HCT116 (cell line): ENCODE measurements at regions not wholly inside any gene's neighbourhood (a gene's known extent, or its start where the extent isn't known, plus 50 kb on each side); places are given as distances from the start of the nearest gene placed in this dataset.

Experiments
- ATAC-seq: fragments of 200-7000 bp; cut with Tn5 transposase; 2 replicates; pipeline ENCODE4 v1.9.1; 2020; ENCODE audit warnings: mild to moderate bottlenecking, moderate library complexity
- BruUV-seq: library from RNA; stranded (reverse); fragments of 400-500 nt; replicated peaks from 2 replicates; lab custom pipeline; 2021; lab: Mats Ljungman, UMichigan
- CTCF ChIA-PET: fragments of 300-600 bp; sonication (Branson Sonifier 250); formaldehyde crosslinking; loops from one replicate; lab custom pipeline; 2021; ENCODE audit warnings: antibody characterized with exemption; lab: Charles Lee
- POLR2A ChIA-PET: fragments of 300-600, 350-600 bp; sonication (Branson Sonifier 250); formaldehyde crosslinking; loops from one replicate; lab custom pipeline; 2021; ENCODE audit warnings: antibody characterized with exemption; lab: Charles Lee
- RAD21 ChIA-PET, 2 experiments: fragments of 300-600 bp; sonication (Branson Sonifier 250); formaldehyde crosslinking; loops; one replicate each; lab custom pipeline; 2023; ENCODE audit warnings: low total read pairs in 2 of 2; ENCODE audit not compliant: uncharacterized antibody in 2 of 2, unreplicated experiment in 2 of 2, low non-redundant PET in 1 of 2; lab: Charles Lee
- DNase-seq: peaks from one replicate; pipeline ENCODE4 v3.0.0-alpha.2; 2010; ENCODE audit warnings: low read depth, low spot score
- H2AFZ ChIP-seq: fragments of 200-600 bp; shearing (Covaris generic), sonication (generic); 2 replicates; pipeline ENCODE4 v1.6.1; 2017; ENCODE audit warnings: low read depth, mixed run types, mixed read lengths, antibody characterized with exemption, low read length; ENCODE audit not compliant: poor library complexity, severe bottlenecking
- H3K27ac ChIP-seq: 2 replicates; pipeline ENCODE4 v1.5.1; 2012; ENCODE audit warnings: low read depth, low read length
- H3K27me3 ChIP-seq: fragments of 200-600 bp; sonication (generic); 2 replicates; pipeline ENCODE4 v1.6.1; 2016; ENCODE audit warnings: mixed run types, low read length, mixed read lengths; ENCODE audit not compliant: insufficient read depth
- H3K36me3 ChIP-seq, 2 experiments: fragments of 200-500 bp in 1 of 2; fragments of 200-600 bp in 1 of 2; sonication (Bioruptor generic) in 1 of 2; sonication (generic) in 1 of 2; 2 replicates each; pipeline versions ENCODE4 v1.5.1 to v1.6.1; 2014 to 2016; ENCODE audit warnings: low read length in 2 of 2, inconsistent platforms in 1 of 2, mixed read lengths in 1 of 2, mixed run types in 1 of 2; ENCODE audit not compliant: insufficient read depth in 2 of 2, control insufficient read depth in 1 of 2
- H3K4me1 ChIP-seq, 2 experiments: fragments of 200-600 bp in 1 of 2; sonication (generic) in 1 of 2; 2 replicates each; pipeline versions ENCODE4 v1.5.1 to v1.6.1; 2012 to 2017; ENCODE audit warnings: low read length in 2 of 2, inconsistent platforms in 1 of 2, mild to moderate bottlenecking in 1 of 2, mixed read lengths in 1 of 2, mixed run types in 1 of 2, moderate library complexity in 1 of 2; ENCODE audit not compliant: insufficient read depth in 2 of 2, control insufficient read depth in 1 of 2
- H3K4me2 ChIP-seq: fragments of 200-600 bp; sonication (generic); 2 replicates; pipeline ENCODE4 v1.6.1; 2017; ENCODE audit warnings: mixed run types, low read length, mixed read lengths
- H3K4me3 ChIP-seq, 2 experiments: fragments of 200-600 bp in 1 of 2; sonication (generic) in 1 of 2; replicated peaks in 1 of 2; 2 replicates each; pipeline ENCODE4 v1.5.1; 2011 to 2016; ENCODE audit warnings: low read length in 2 of 2, control low read depth in 1 of 2, low read depth in 1 of 2, mild to moderate bottlenecking in 1 of 2, mixed read lengths in 1 of 2, mixed run types in 1 of 2
- H3K79me2 ChIP-seq: fragments of 200-600 bp; sonication (generic); 2 replicates; pipeline ENCODE4 v1.6.1; 2017; ENCODE audit warnings: mild to moderate bottlenecking, mixed run types, low read length, moderate library complexity, mixed read lengths; ENCODE audit not compliant: insufficient read depth
- H3K9ac ChIP-seq: fragments of 200-600 bp; sonication (generic); 2 replicates; pipeline ENCODE4 v1.6.1; 2016; ENCODE audit warnings: low read length, mixed read lengths
- H3K9me2 ChIP-seq: fragments of 200-600 bp; sonication (generic), shearing (Covaris generic); 2 replicates; pipeline ENCODE4 v1.6.1; 2017; ENCODE audit warnings: mixed run types, mild to moderate bottlenecking, moderate library complexity; ENCODE audit not compliant: insufficient read depth
- H3K9me3 ChIP-seq, 2 experiments: fragments of 200-500 bp in 1 of 2; fragments of 200-600 bp in 1 of 2; sonication (Bioruptor generic) in 1 of 2; sonication (generic) in 1 of 2; 2 replicates each; pipeline ENCODE4 v1.6.1; 2014 to 2017; ENCODE audit warnings: low read length in 2 of 2, mixed read lengths in 2 of 2, inconsistent platforms in 1 of 2, low read depth in 1 of 2, mild to moderate bottlenecking in 1 of 2, mixed run types in 1 of 2, moderate library complexity in 1 of 2; ENCODE audit not compliant: control insufficient read depth in 1 of 2, insufficient read depth in 1 of 2
- H4K20me1 ChIP-seq: fragments of 200-600 bp; sonication (generic), shearing (Covaris generic); 2 replicates; pipeline ENCODE4 v1.6.1; 2017; ENCODE audit warnings: mixed run types, mild to moderate bottlenecking, moderate library complexity; ENCODE audit not compliant: insufficient read depth
- ELF1 ChIP-seq: IDR thresholded peaks from 2 replicates; pipeline ENCODE4 v1.6.1; 2012; ENCODE audit warnings: low read depth, borderline replicate concordance
- FOSL1 ChIP-seq: IDR thresholded peaks from 2 replicates; pipeline ENCODE4 v1.6.1; 2012; ENCODE audit warnings: low read depth
- JUND ChIP-seq: IDR thresholded peaks from 2 replicates; pipeline ENCODE4 v1.6.1; 2012
- POLR2A ChIP-seq: IDR thresholded peaks from 2 replicates; pipeline ENCODE4 v1.7.0; 2011; ENCODE audit warnings: borderline replicate concordance; ENCODE audit not compliant: insufficient read depth, insufficient read length; ENCODE audit errors: extremely low read depth
- POLR2AphosphoS5 ChIP-seq: IDR thresholded peaks from 2 replicates; pipeline ENCODE4 v1.6.1; 2011; ENCODE audit warnings: mild to moderate bottlenecking, low read depth, low read length, moderate library complexity
- RAD21 ChIP-seq: IDR thresholded peaks from 2 replicates; pipeline ENCODE4 v1.6.1; 2012; ENCODE audit warnings: low read depth, mild to moderate bottlenecking
- SP1 ChIP-seq: IDR thresholded peaks from 2 replicates; pipeline ENCODE4 v1.6.1; 2012; ENCODE audit warnings: low read depth
- SRF ChIP-seq: IDR thresholded peaks from 2 replicates; pipeline ENCODE4 v1.6.1; 2012; ENCODE audit warnings: low read depth
- YY1 ChIP-seq: IDR thresholded peaks from 2 replicates; pipeline ENCODE4 v1.6.1; 2011; ENCODE audit warnings: low read length, low read depth, moderate library complexity, mild to moderate bottlenecking; ENCODE audit not compliant: insufficient replicate concordance; ENCODE audit errors: extremely low read depth
- ZFX ChIP-seq: fragments of 450-650 bp; IDR thresholded peaks from 2 replicates; pipeline ENCODE4 v1.6.1; 2017
- ZNF274 ChIP-seq: fragments of 200-500 bp; sonication (Bioruptor generic); IDR thresholded peaks from 2 replicates; pipeline ENCODE4 v1.6.1; 2014; ENCODE audit warnings: mild to moderate bottlenecking, low read depth, low read length, inconsistent platforms
- intact Hi-C: fragments of 100-400 bp; cut with micrococcal nuclease; formaldehyde crosslinking; loops from 2 replicates; pipeline ENCODE4 v1.10.0; 2022
- TF ChIP-seq, protein P1 (sequence below), 3 experiments: fragments of 200-600 bp in 1 of 3; sonication (generic) in 1 of 3; IDR thresholded peaks in 2 of 3; conservative IDR thresholded peaks in 1 of 3; 2 replicates each; pipeline ENCODE4 v1.5.1; 2012 to 2017; ENCODE audit warnings: low read depth in 2 of 3, low read length in 2 of 3, antibody characterized with exemption in 1 of 3, borderline replicate concordance in 1 of 3, control low read depth in 1 of 3, mild to moderate bottlenecking in 1 of 3, mixed read lengths in 1 of 3, mixed run types in 1 of 3, moderate library complexity in 1 of 3; ENCODE audit not compliant: insufficient read depth in 1 of 3
- TF ChIP-seq, protein P2 (sequence below): IDR thresholded peaks from 2 replicates; pipeline ENCODE4 v1.6.1; 2011; ENCODE audit warnings: mild to moderate bottlenecking, low read length, moderate library complexity; ENCODE audit not compliant: insufficient replicate concordance; ENCODE audit errors: extremely low read depth
- TF ChIP-seq, protein P3 (sequence below): IDR thresholded peaks from 2 replicates; pipeline ENCODE4 v1.6.1; 2012
- TF ChIP-seq, protein P4 (sequence below): IDR thresholded peaks from 2 replicates; pipeline ENCODE4 v1.6.1; 2012
- TF ChIP-seq, protein P5 (sequence below): IDR thresholded peaks from 2 replicates; pipeline ENCODE4 v1.6.1; 2012; ENCODE audit warnings: low read depth

DNA sequence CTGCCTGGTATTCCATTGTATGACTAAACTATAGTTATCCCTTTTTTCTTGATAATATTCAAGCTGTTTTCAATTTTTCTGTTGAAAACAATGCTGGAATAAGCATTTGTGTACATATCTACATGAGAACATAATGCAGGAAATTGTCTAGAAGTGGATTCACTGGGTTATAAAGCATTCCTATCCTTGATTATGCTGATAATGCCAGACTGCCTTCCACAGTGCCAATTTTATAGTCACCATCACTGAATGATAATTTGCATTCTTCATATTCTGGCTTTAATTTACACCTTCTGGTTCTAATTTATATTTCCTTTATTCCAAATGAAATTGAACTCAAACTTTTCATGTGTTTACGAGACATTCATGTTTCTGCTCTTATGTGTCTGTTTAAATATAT is 651.0 kb upstream of the PLXNA2 start:
- ATAC-seq = no peak
- POLR2A ChIA-PET = no interaction called here
- H3K9me3 ChIP-seq = no peaks in the 10 kb centered on the region
- no peaks in the 10 kb centered on the region; the same call in 1 of the 2 replicates for H4K20me1 ChIP-seq
- H3K9ac ChIP-seq = no peak overlapping the region
- H3K4me1 ChIP-seq = no peaks in the 10 kb centered on the region
- H3K4me2 ChIP-seq = no peak overlapping the region
- no peak overlapping the region for H3K27ac ChIP-seq
- intact Hi-C loops = no loop called here
- CTCF ChIA-PET = no interaction called here
- no peak overlapping the region for H3K4me3 ChIP-seq
- TF ChIP-seq RAD21 (no peak), JUND (no peak), SP1 (no peak), ZNF274 (no peak), YY1 (no peak), FOSL1 (no peak), ZFX (no peak), POLR2A (no peak), SRF (no peak), POLR2AphosphoS5 (no peak), ELF1 (no peak)
- TF ChIP-seq, protein P1, sequence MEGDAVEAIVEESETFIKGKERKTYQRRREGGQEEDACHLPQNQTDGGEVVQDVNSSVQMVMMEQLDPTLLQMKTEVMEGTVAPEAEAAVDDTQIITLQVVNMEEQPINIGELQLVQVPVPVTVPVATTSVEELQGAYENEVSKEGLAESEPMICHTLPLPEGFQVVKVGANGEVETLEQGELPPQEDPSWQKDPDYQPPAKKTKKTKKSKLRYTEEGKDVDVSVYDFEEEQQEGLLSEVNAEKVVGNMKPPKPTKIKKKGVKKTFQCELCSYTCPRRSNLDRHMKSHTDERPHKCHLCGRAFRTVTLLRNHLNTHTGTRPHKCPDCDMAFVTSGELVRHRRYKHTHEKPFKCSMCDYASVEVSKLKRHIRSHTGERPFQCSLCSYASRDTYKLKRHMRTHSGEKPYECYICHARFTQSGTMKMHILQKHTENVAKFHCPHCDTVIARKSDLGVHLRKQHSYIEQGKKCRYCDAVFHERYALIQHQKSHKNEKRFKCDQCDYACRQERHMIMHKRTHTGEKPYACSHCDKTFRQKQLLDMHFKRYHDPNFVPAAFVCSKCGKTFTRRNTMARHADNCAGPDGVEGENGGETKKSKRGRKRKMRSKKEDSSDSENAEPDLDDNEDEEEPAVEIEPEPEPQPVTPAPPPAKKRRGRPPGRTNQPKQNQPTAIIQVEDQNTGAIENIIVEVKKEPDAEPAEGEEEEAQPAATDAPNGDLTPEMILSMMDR (IDR thresholded peaks at IDR 0.05 in 2 of 3, conservative IDR thresholded peaks at IDR 0.05 in 1 of 3; ENCODE audit: borderline replicate concordance in 1 of 3, insufficient read depth in 1 of 3, low read depth in 2 of 3, low read length in 2 of 3) = no peak
- TF ChIP-seq, protein P2, sequence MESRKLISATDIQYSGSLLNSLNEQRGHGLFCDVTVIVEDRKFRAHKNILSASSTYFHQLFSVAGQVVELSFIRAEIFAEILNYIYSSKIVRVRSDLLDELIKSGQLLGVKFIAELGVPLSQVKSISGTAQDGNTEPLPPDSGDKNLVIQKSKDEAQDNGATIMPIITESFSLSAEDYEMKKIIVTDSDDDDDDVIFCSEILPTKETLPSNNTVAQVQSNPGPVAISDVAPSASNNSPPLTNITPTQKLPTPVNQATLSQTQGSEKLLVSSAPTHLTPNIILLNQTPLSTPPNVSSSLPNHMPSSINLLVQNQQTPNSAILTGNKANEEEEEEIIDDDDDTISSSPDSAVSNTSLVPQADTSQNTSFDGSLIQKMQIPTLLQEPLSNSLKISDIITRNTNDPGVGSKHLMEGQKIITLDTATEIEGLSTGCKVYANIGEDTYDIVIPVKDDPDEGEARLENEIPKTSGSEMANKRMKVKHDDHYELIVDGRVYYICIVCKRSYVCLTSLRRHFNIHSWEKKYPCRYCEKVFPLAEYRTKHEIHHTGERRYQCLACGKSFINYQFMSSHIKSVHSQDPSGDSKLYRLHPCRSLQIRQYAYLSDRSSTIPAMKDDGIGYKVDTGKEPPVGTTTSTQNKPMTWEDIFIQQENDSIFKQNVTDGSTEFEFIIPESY = no peak
- TF ChIP-seq, protein P3, sequence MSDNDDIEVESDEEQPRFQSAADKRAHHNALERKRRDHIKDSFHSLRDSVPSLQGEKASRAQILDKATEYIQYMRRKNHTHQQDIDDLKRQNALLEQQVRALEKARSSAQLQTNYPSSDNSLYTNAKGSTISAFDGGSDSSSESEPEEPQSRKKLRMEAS = no peak
- TF ChIP-seq, protein P4, sequence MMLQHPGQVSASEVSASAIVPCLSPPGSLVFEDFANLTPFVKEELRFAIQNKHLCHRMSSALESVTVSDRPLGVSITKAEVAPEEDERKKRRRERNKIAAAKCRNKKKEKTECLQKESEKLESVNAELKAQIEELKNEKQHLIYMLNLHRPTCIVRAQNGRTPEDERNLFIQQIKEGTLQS = no peak
- TF ChIP-seq, protein P5, sequence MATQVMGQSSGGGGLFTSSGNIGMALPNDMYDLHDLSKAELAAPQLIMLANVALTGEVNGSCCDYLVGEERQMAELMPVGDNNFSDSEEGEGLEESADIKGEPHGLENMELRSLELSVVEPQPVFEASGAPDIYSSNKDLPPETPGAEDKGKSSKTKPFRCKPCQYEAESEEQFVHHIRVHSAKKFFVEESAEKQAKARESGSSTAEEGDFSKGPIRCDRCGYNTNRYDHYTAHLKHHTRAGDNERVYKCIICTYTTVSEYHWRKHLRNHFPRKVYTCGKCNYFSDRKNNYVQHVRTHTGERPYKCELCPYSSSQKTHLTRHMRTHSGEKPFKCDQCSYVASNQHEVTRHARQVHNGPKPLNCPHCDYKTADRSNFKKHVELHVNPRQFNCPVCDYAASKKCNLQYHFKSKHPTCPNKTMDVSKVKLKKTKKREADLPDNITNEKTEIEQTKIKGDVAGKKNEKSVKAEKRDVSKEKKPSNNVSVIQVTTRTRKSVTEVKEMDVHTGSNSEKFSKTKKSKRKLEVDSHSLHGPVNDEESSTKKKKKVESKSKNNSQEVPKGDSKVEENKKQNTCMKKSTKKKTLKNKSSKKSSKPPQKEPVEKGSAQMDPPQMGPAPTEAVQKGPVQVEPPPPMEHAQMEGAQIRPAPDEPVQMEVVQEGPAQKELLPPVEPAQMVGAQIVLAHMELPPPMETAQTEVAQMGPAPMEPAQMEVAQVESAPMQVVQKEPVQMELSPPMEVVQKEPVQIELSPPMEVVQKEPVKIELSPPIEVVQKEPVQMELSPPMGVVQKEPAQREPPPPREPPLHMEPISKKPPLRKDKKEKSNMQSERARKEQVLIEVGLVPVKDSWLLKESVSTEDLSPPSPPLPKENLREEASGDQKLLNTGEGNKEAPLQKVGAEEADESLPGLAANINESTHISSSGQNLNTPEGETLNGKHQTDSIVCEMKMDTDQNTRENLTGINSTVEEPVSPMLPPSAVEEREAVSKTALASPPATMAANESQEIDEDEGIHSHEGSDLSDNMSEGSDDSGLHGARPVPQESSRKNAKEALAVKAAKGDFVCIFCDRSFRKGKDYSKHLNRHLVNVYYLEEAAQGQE = no peak
- TF ChIP-seq, all 23 proteins: peak for 0
- no peaks in the 10 kb centered on the region for H3K9me2 ChIP-seq
- H2AFZ ChIP-seq = no peak overlapping the region
- H3K36me3 ChIP-seq = no peaks in the 10 kb centered on the region
- H3K79me2 ChIP-seq = no peaks in the 10 kb centered on the region
- no peak for DNase-seq
- no peaks in the 10 kb centered on the region for H3K27me3 ChIP-seq
- RAD21 ChIA-PET = no interaction called here
- BruUV-seq = no TSS peak
